ENCODE measurements at regions not wholly inside any gene's neighbourhood (a gene's known extent, or its start where the extent isn't known, plus 50 kb on each side); places are given as distances from the start of the nearest gene placed in this dataset.

GRCh38 chr10:62708569-62708968, 96.0 kb upstream of the ADO start:
- no peaks in the 10 kb centered on the region for H3K79me2 ChIP-seq (ENCODE audit: low read length)
- H3K27ac ChIP-seq (ENCODE audit: low read length), result peak overlapping the region; percentile 88
- peak overlapping the region; percentile 46; the same call in 1 of the 2 replicates for H3K9ac ChIP-seq (ENCODE audit: low read length)
- H3F3A ChIP-seq (ENCODE audit: insufficient read depth, low read length), result peaks cover 26% of the 10 kb centered on the region
- no peaks in the 10 kb centered on the region for H3K9me2 ChIP-seq (replicated peaks; ENCODE audit: insufficient read depth, low read length)
- peak overlapping the region; percentile 39; the same call in 1 of the 2 replicates for H2AFZ ChIP-seq (ENCODE audit: low read length)
- H3K27me3 ChIP-seq (replicated peaks; ENCODE audit: insufficient read depth, low read length), result no peaks in the 10 kb centered on the region
- peak; percentile 58 for DNase-seq
- peak overlapping the region; percentile 49 for H3K4me3 ChIP-seq (ENCODE audit: low read length)
- H3K36me3 ChIP-seq (replicated peaks; ENCODE audit: insufficient read depth, low read length), result no peaks in the 10 kb centered on the region
- H4K20me1 ChIP-seq (ENCODE audit: insufficient read depth, low read length), result no peaks in the 10 kb centered on the region
- no peaks in the 10 kb centered on the region for H3K9me3 ChIP-seq (replicated peaks; ENCODE audit: insufficient read depth, low read length)
- H3K4me1 ChIP-seq (ENCODE audit: low read length), result peaks cover 43% of the 10 kb centered on the region
- H3K4me2 ChIP-seq (ENCODE audit: low read depth, low read length), result peak overlapping the region; percentile 95
- TF ChIP-seq CTCF (IDR thresholded peaks at IDR 0.05; ENCODE audit: low read length) (no peak), EZH2 (optimal IDR thresholded peaks at IDR 0.05; ENCODE audit: low read depth, low read length) (no peak), EZH2phosphoT487 (IDR thresholded peaks at IDR 0.05; ENCODE audit: low read length) (no peak)

- TF ChIP-seq CTCF (IDR thresholded peaks at IDR 0.05; ENCODE audit: low read length), result no peak
- TF ChIP-seq EZH2 (optimal IDR thresholded peaks at IDR 0.05; ENCODE audit: low read depth, low read length), result no peak
- no peak for TF ChIP-seq EZH2phosphoT487 (IDR thresholded peaks at IDR 0.05; ENCODE audit: low read length)
- H3K36me3 ChIP-seq (replicated peaks; ENCODE audit: insufficient read depth, low read length), result no peaks in the 10 kb centered on the region
- H2AFZ ChIP-seq (ENCODE audit: low read length), result peak overlapping the region; percentile 39; the same call in 1 of the 2 replicates
- H3K9me3 ChIP-seq (replicated peaks; ENCODE audit: insufficient read depth, low read length), result no peaks in the 10 kb centered on the region
- no peaks in the 10 kb centered on the region for H3K27me3 ChIP-seq (replicated peaks; ENCODE audit: insufficient read depth, low read length)
- H3K4me3 ChIP-seq (ENCODE audit: low read length), result peak overlapping the region; percentile 49
- DNase-seq, result no peak
- peak overlapping the region; percentile 46; the same call in 1 of the 2 replicates for H3K9ac ChIP-seq (ENCODE audit: low read length)
- H4K20me1 ChIP-seq (ENCODE audit: insufficient read depth, low read length), result no peaks in the 10 kb centered on the region
- peaks cover 43% of the 10 kb centered on the region for H3K4me1 ChIP-seq (ENCODE audit: low read length)
- H3K9me2 ChIP-seq (replicated peaks; ENCODE audit: insufficient read depth, low read length), result no peaks in the 10 kb centered on the region
- H3K79me2 ChIP-seq (ENCODE audit: low read length), result no peaks in the 10 kb centered on the region
- H3K27ac ChIP-seq (ENCODE audit: low read length), result peak overlapping the region; percentile 88
- H3F3A ChIP-seq (ENCODE audit: insufficient read depth, low read length), result peaks cover 26% of the 10 kb centered on the region
- H3K4me2 ChIP-seq (ENCODE audit: low read depth, low read length), result peak overlapping the region; percentile 95
Observed at GRCh38 chr10:62709200-62709599, 95.3 kb upstream of the ADO start.

GRCh38 chr10:62710182-62710581, 94.3 kb upstream of the ADO start:
- Histone ChIP-seq H3K79me2 (ENCODE audit: low read length) (no peaks in the 10 kb centered on the region), H3K27me3 (replicated peaks; ENCODE audit: insufficient read depth, low read length) (no peaks in the 10 kb centered on the region), H3K27ac (ENCODE audit: low read length) (no peak overlapping the region), H2AFZ (ENCODE audit: low read length) (no peak overlapping the region), H3K4me2 (ENCODE audit: low read depth, low read length) (no peak overlapping the region), H3F3A (ENCODE audit: insufficient read depth, low read length) (peaks cover 26% of the 10 kb centered on the region), H3K9me2 (replicated peaks; ENCODE audit: insufficient read depth, low read length) (no peaks in the 10 kb centered on the region), H3K4me3 (ENCODE audit: low read length) (no peak overlapping the region), H3K9me3 (replicated peaks; ENCODE audit: insufficient read depth, low read length) (no peaks in the 10 kb centered on the region), H3K9ac (ENCODE audit: low read length) (no peak overlapping the region), H3K4me1 (ENCODE audit: low read length) (peaks cover 43% of the 10 kb centered on the region), H4K20me1 (ENCODE audit: insufficient read depth, low read length) (no peaks in the 10 kb centered on the region), H3K36me3 (replicated peaks; ENCODE audit: insufficient read depth, low read length) (no peaks in the 10 kb centered on the region)
- TF ChIP-seq CTCF (IDR thresholded peaks at IDR 0.05; ENCODE audit: low read length), result no peak
- DNase-seq, result no peak

Measured in MM.1S (cell line).